ENCODE measurements at regions not wholly inside any gene's neighbourhood (a gene's known extent, or its start where the extent isn't known, plus 50 kb on each side); places are given as distances from the start of the nearest gene placed in this dataset.

DNA sequence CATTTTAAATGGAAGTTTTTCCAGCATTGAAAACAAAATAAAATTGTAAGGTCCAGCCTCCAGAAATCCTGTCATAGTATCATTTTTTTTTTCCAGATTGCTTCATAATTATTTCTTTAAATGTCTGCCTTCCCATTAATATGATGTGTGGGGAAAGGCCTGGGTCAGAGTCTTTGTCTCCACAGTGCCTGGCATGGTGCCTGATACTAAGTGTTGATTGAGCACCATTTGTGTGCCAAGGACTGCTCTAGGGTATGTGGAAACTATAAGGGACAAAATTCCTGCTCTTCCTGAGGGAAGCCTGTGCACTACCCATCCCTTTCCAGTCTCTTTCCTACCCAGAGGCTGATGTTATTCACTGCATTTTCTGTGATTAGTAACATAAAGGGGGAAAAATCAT, 53.1 kb upstream of the BEND4 start:
- H3K4me3 ChIP-seq (ENCODE audit: low read depth, low read length): no peak overlapping the region
- ChIA-PET CTCF (no interaction called here), POLR2A (no interaction called here)
- TF ChIP-seq, protein P1, sequence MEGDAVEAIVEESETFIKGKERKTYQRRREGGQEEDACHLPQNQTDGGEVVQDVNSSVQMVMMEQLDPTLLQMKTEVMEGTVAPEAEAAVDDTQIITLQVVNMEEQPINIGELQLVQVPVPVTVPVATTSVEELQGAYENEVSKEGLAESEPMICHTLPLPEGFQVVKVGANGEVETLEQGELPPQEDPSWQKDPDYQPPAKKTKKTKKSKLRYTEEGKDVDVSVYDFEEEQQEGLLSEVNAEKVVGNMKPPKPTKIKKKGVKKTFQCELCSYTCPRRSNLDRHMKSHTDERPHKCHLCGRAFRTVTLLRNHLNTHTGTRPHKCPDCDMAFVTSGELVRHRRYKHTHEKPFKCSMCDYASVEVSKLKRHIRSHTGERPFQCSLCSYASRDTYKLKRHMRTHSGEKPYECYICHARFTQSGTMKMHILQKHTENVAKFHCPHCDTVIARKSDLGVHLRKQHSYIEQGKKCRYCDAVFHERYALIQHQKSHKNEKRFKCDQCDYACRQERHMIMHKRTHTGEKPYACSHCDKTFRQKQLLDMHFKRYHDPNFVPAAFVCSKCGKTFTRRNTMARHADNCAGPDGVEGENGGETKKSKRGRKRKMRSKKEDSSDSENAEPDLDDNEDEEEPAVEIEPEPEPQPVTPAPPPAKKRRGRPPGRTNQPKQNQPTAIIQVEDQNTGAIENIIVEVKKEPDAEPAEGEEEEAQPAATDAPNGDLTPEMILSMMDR (IDR thresholded peaks at IDR 0.05; ENCODE audit: insufficient read depth, low read depth, low read length): no peak
- no peaks in the 10 kb centered on the region for H3K27me3 ChIP-seq (ENCODE audit: control insufficient read depth, insufficient read depth, low read length)
- DNase-seq (ENCODE audit: low read depth): no peak
- no peaks in the 10 kb centered on the region for H3K36me3 ChIP-seq (ENCODE audit: control insufficient read depth, insufficient read depth, low read length)

DNA sequence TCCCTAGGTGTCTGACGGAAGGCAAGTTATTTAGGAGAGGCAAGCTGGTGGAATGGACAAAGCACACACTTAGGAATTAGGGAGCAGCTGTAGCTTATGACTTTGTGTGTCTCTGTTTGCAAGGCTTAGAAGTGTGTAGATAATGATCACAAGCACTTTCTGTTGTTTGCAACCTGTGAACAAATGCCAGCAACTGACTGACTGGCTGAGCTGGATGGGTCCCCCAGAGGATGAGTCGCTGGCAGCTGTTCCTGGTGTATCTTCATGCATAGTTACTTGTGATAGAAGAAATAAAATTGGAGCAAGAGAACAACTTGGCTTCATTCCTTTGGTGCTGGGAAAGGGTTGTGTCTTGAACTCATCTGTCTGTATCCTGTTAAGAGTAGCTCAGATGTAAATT, 64.2 kb upstream of the BEND4 start:
- no peaks in the 10 kb centered on the region for H3K36me3 ChIP-seq (ENCODE audit: control insufficient read depth, insufficient read depth, low read length)
- DNase-seq (ENCODE audit: low read depth): no peak
- no peaks in the 10 kb centered on the region for H3K27me3 ChIP-seq (ENCODE audit: control insufficient read depth, insufficient read depth, low read length)
- TF ChIP-seq, protein P1 (IDR thresholded peaks at IDR 0.05; ENCODE audit: insufficient read depth, low read depth, low read length): no peak
- no peak overlapping the region for H3K4me3 ChIP-seq (ENCODE audit: low read depth, low read length)
- POLR2A ChIA-PET: no interaction called here
- CTCF ChIA-PET: no interaction called here

DNA sequence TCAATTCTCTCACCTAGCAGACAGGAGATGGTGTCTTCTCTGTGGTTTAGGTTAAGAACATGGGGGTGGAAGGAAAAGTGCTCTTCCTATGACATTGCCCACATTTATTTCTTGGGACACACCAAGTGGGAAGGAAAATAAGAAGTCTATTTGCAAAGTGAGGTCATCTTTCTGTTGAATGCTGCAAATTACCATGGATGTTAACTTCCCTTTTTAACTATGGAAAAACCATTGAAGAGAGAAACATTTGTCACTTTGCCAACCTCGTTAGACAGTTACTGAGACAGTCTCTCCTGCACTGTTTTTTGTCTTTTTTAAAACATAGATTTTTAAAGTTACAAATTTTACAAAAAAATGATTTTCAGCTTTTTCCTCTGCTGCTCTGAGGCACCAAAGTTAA, 72.8 kb upstream of the BEND4 start:
- ChIA-PET CTCF (no interaction called here), POLR2A (no interaction called here)
- Histone ChIP-seq H3K36me3 (ENCODE audit: control insufficient read depth, insufficient read depth, low read length) (no peaks in the 10 kb centered on the region), H3K4me3 (ENCODE audit: low read depth, low read length) (no peak overlapping the region), H3K27me3 (ENCODE audit: control insufficient read depth, insufficient read depth, low read length) (no peaks in the 10 kb centered on the region)
- TF ChIP-seq, protein P1 (IDR thresholded peaks at IDR 0.05; ENCODE audit: insufficient read depth, low read depth, low read length): no peak
- DNase-seq (ENCODE audit: low read depth): no peak

DNA sequence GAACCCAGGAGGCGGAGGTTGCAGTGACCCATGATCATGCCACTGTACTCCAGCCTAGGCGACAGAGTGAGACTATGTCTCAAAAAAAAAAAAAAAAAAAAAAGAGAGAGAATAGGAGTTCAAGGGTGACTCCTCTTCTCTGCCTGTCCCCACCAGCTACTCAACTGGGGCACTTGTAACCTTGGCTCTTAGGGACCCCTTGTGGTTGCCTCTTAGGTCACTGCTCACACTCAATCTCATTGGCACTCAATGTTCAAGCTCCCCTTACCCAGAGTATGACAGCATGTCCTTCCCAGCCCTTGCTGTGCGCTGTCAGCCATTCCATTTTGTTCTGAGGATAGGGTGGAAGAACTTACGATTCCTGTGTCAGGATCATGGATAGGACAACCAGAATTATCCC, 82.4 kb upstream of the BEND4 start:
- POLR2A ChIA-PET: no interaction called here
- DNase-seq (ENCODE audit: low read depth): no peak
- TF ChIP-seq, protein P1 (IDR thresholded peaks at IDR 0.05; ENCODE audit: insufficient read depth, low read depth, low read length): no peak
- Histone ChIP-seq H3K27me3 (ENCODE audit: control insufficient read depth, insufficient read depth, low read length) (no peaks in the 10 kb centered on the region), H3K36me3 (ENCODE audit: control insufficient read depth, insufficient read depth, low read length) (no peaks in the 10 kb centered on the region), H3K4me3 (ENCODE audit: low read depth, low read length) (no peak overlapping the region)
- CTCF ChIA-PET: no interaction called here

DNA sequence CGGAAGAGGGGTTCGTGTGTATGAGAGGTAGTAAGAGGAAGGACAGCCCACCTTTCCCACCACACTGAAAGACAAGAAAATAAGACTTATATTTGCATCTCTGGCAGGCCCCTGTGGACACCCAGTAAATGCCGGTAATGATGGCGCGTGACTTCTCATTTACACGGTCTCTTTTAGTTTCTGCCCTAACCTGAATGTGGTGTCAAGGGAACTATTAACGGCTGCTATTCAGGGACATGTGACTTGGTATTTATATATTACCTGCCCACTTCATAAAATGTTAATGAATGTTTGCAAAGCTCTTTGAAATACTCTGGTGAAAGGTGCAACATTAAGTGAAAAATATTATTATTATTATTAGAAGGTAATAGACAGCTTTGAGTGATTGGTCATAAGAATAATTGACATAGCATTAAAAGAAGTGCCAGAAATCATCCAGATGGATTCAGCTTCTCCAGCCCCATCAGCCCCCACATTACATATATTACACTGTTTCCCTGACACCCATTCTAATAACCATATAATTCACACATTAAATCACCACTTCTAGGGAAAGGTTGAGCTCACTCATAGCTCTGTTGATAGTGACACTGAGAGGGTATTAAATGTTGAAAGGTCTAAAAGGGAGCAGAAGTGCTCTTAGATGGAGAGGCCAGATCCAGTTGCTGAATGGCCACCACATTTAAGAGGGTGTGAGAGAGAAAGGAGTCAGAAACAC, 83.0 kb upstream of the BEND4 start:
- TF ChIP-seq, protein P1 (IDR thresholded peaks at IDR 0.05; ENCODE audit: insufficient read depth, low read depth, low read length): no peak
- DNase-seq (ENCODE audit: low read depth): no peak
- ChIA-PET POLR2A (no interaction called here), CTCF (no interaction called here)
- Histone ChIP-seq H3K4me3 (ENCODE audit: low read depth, low read length) (no peak overlapping the region), H3K36me3 (ENCODE audit: control insufficient read depth, insufficient read depth, low read length) (no peaks in the 10 kb centered on the region), H3K27me3 (ENCODE audit: control insufficient read depth, insufficient read depth, low read length) (no peaks in the 10 kb centered on the region)
